NAMALWA (cell line): ENCODE measurements at regions not wholly inside any gene's neighbourhood (a gene's known extent, or its start where the extent isn't known, plus 50 kb on each side); places are given as distances from the start of the nearest gene placed in this dataset.

Source experiments
- DNase-seq: peaks from one replicate; pipeline ENCODE4 v3.0.0-alpha.2; 2015; ENCODE audit warnings: low spot score

- DNase-seq: no peak
Measured at GRCh38 chr13:34320084-34320483, 502.1 kb downstream of the RFC3 start.

- no peak for DNase-seq
Measured at GRCh38 chr13:34322014-34322742, 504.2 kb downstream of the RFC3 start.

GRCh38 chr13:34322743-34323074 lies 504.8 kb downstream of the RFC3 start:
- no peak for DNase-seq

- no peak for DNase-seq
Measured at GRCh38 chr13:34335014-34336007, 517.4 kb downstream of the RFC3 start.

GRCh38 chr13:34338102-34338501 lies 520.2 kb downstream of the RFC3 start:
- DNase-seq: no peak

- DNase-seq: no peak
Measured at GRCh38 chr13:34340534-34340933, 522.6 kb downstream of the RFC3 start.

GRCh38 chr13:34343413-34343940 lies 525.5 kb downstream of the RFC3 start:
- no peak for DNase-seq

- no peak for DNase-seq
Measured at GRCh38 chr13:34344816-34345215, 526.9 kb downstream of the RFC3 start.

GRCh38 chr13:34345258-34345965 lies 527.5 kb downstream of the RFC3 start:
- no peak for DNase-seq

GRCh38 chr13:34346626-34347025 lies 528.7 kb downstream of the RFC3 start:
- DNase-seq: no peak

- no peak for DNase-seq
Measured at GRCh38 chr13:34347784-34348573, 530.0 kb downstream of the RFC3 start.

GRCh38 chr13:34349091-34349722 lies 531.3 kb downstream of the RFC3 start:
- DNase-seq: no peak

- no peak for DNase-seq
Measured at GRCh38 chr13:34350671-34351070, 532.7 kb downstream of the RFC3 start.

- DNase-seq: no peak
Measured at GRCh38 chr13:34351134-34351533, 533.2 kb downstream of the RFC3 start.

- no peak for DNase-seq
Measured at GRCh38 chr13:34352958-34353357, 535.0 kb downstream of the RFC3 start.

- no peak for DNase-seq
Measured at GRCh38 chr13:34356686-34357434, 538.9 kb downstream of the RFC3 start.

- no peak for DNase-seq
Measured at GRCh38 chr13:34357435-34358232, 539.7 kb downstream of the RFC3 start.

GRCh38 chr13:34358811-34359513 lies 541.0 kb downstream of the RFC3 start:
- no peak for DNase-seq

- DNase-seq: no peak
Measured at GRCh38 chr13:34360702-34361101, 542.8 kb downstream of the RFC3 start.
